Neural cell (in vitro differentiated cells): ENCODE measurements at regions not wholly inside any gene's neighbourhood (a gene's known extent, or its start where the extent isn't known, plus 50 kb on each side); places are given as distances from the start of the nearest gene placed in this dataset.
"Not testable (repeated sequence)": the region's sequence is repeated elsewhere in the genome, so short reads cannot be mapped to it uniquely, and the experiment has no call there.

ENCODE experiments used
- H2AFZ ChIP-seq: fragments of 200-600, 300-800 bp; sonication (generic), shearing (Covaris generic); 2 replicates; pipeline ENCODE4 v1.6.0; 2014; ENCODE audit warnings: low read depth, mild to moderate bottlenecking, antibody characterized with exemption, low read length, moderate library complexity
- H3F3A ChIP-seq: fragments of 200-600 bp; shearing (Covaris generic); 2 replicates; pipeline ENCODE4 v1.6.1; 2016; ENCODE audit warnings: mild to moderate bottlenecking, moderate library complexity, mixed read lengths, antibody characterized with exemption, low read length; ENCODE audit not compliant: insufficient read depth, poor library complexity, severe bottlenecking
- H3K27ac ChIP-seq: fragments of 200-600, 300-800 bp; sonication (generic), shearing (Covaris generic); 2 replicates; pipeline ENCODE4 v1.5.1; 2014; ENCODE audit warnings: mild to moderate bottlenecking, low read length, moderate library complexity
- H3K27me3 ChIP-seq: fragments of 300-800, 200-600 bp; sonication (generic), shearing (Covaris generic); 2 replicates; pipeline ENCODE4 v1.6.0; 2014; ENCODE audit warnings: mild to moderate bottlenecking, low read depth, low read length, moderate library complexity; ENCODE audit not compliant: insufficient read depth
- H3K36me3 ChIP-seq: fragments of 300-800, 200-600 bp; sonication (generic), shearing (Covaris generic); 2 replicates; pipeline ENCODE4 v1.5.1; 2014; ENCODE audit warnings: mild to moderate bottlenecking, antibody characterized with exemption, low read length, moderate library complexity; ENCODE audit not compliant: insufficient read depth
- H3K4me2 ChIP-seq: fragments of 300-800, 200-600 bp; sonication (generic), shearing (Covaris generic); 2 replicates; pipeline ENCODE4 v1.6.0; 2014; ENCODE audit warnings: mild to moderate bottlenecking, low read length
- H3K4me3 ChIP-seq: fragments of 300-800, 200-600 bp; sonication (generic), shearing (Covaris generic); 2 replicates; pipeline ENCODE4 v1.5.1; 2014; ENCODE audit warnings: mild to moderate bottlenecking, low read length, moderate library complexity
- H3K79me2 ChIP-seq: fragments of 200-600 bp; shearing (Covaris generic); replicated peaks from 2 replicates; pipeline ENCODE4 v1.6.0; 2014; ENCODE audit warnings: mild to moderate bottlenecking, low read length, moderate library complexity; ENCODE audit not compliant: insufficient read depth
- H3K9ac ChIP-seq: fragments of 300-800, 200-600 bp; sonication (generic), shearing (Covaris generic); 2 replicates; pipeline ENCODE4 v1.6.1; 2016; ENCODE audit warnings: mild to moderate bottlenecking, low read length, mixed read lengths
- H3K9me2 ChIP-seq: fragments of 200-600 bp; shearing (Covaris generic); 2 replicates; pipeline ENCODE4 v1.6.1; 2016; ENCODE audit warnings: mild to moderate bottlenecking, low read length, mixed read lengths; ENCODE audit not compliant: insufficient read depth
- H3K9me3 ChIP-seq: fragments of 200-600, 300-800 bp; sonication (generic), shearing (Covaris generic); 2 replicates; pipeline ENCODE4 v1.6.1; 2016; ENCODE audit warnings: mild to moderate bottlenecking, mixed run types, low read length, moderate library complexity, mixed read lengths
- H4K20me1 ChIP-seq: fragments of 200-600 bp; shearing (Covaris generic); 2 replicates; pipeline ENCODE4 v1.6.1; 2016; ENCODE audit warnings: mild to moderate bottlenecking, mixed run types; ENCODE audit not compliant: insufficient read depth
- EP300 ChIP-seq: fragments of 450-650 bp; conservative IDR thresholded peaks from 2 replicates; pipeline ENCODE4 v1.6.1; 2014; ENCODE audit warnings: antibody characterized with exemption, mild to moderate bottlenecking, moderate library complexity; ENCODE audit not compliant: poor library complexity, severe bottlenecking
- EZH2 ChIP-seq: fragments of 200-600, 300-800 bp; shearing (Covaris generic), sonication (generic); IDR thresholded peaks from 2 replicates; pipeline ENCODE4 v1.6.1; 2014; ENCODE audit warnings: antibody characterized with exemption, low read length, borderline replicate concordance, mild to moderate bottlenecking; ENCODE audit not compliant: insufficient read depth, poor library complexity, severe bottlenecking
- MXI1 ChIP-seq: fragments of 450-650 bp; conservative IDR thresholded peaks from 2 replicates; pipeline ENCODE4 v1.6.1; 2014; ENCODE audit warnings: antibody characterized with exemption, mild to moderate bottlenecking; ENCODE audit not compliant: poor library complexity, severe bottlenecking
- POLR2AphosphoS5 ChIP-seq: IDR thresholded peaks from 2 replicates; pipeline ENCODE4 v1.6.1; 2012
- RAD21 ChIP-seq: fragments of 450-650 bp; conservative IDR thresholded peaks from 2 replicates; pipeline ENCODE4 v1.6.1; 2014; ENCODE audit warnings: antibody characterized with exemption, mild to moderate bottlenecking, moderate library complexity
- SMC3 ChIP-seq: fragments of 450-650 bp; conservative IDR thresholded peaks from 2 replicates; pipeline ENCODE4 v1.6.1; 2014; ENCODE audit warnings: antibody characterized with exemption, mild to moderate bottlenecking, moderate library complexity; ENCODE audit not compliant: poor library complexity
- TAF1 ChIP-seq: IDR thresholded peaks from 2 replicates; pipeline ENCODE4 v1.6.1; 2012; ENCODE audit warnings: low read depth
- TF ChIP-seq, protein P1 (sequence below): IDR thresholded peaks from 2 replicates; pipeline ENCODE4 v1.6.1; 2012; ENCODE audit warnings: borderline replicate concordance
- TF ChIP-seq, protein P2 (sequence below): fragments of 450-650 bp; IDR thresholded peaks from 2 replicates; pipeline ENCODE4 v1.5.1; 2014; ENCODE audit warnings: antibody characterized with exemption, mild to moderate bottlenecking, moderate library complexity; ENCODE audit not compliant: poor library complexity, severe bottlenecking

DNA sequence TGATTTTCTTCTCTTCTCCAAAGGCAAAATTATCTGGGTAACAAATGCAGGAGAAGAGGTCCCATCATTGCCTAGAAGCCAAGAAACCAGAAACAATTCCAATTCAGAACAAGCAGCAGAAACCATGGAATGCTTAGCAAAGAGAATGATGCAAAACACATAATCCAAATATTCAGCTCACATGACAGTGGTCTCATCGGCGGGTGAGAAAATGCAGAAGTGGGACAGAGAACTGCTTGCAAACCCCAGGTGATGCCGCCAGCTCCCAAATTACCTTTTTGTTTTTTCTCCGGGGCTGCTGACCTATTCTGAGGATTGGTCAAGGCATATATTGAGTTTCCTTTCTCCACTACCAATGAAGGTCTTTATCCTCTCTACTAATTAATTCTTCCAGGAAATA, 99.7 kb downstream of the ZNF22 start:
- Histone ChIP-seq H3K9me2 (no peaks in the 10 kb centered on the region), H3F3A (no peaks in the 10 kb centered on the region), H3K27me3 (no peaks in the 10 kb centered on the region), H3K27ac (no peak overlapping the region), H2AFZ (no peak overlapping the region), H3K36me3 (no peaks in the 10 kb centered on the region), H3K9me3 (no peaks in the 10 kb centered on the region), H3K4me2 (no peak overlapping the region), H3K79me2 (no peaks in the 10 kb centered on the region), H4K20me1 (no peaks in the 10 kb centered on the region), H3K4me3 (no peak overlapping the region), H3K9ac (no peak overlapping the region)
- TF ChIP-seq EZH2 (no peak), TAF1 (no peak), SMC3 (no peak), EP300 (no peak), POLR2AphosphoS5 (no peak), MXI1 (no peak), RAD21 (no peak)
- TF ChIP-seq, protein P1, sequence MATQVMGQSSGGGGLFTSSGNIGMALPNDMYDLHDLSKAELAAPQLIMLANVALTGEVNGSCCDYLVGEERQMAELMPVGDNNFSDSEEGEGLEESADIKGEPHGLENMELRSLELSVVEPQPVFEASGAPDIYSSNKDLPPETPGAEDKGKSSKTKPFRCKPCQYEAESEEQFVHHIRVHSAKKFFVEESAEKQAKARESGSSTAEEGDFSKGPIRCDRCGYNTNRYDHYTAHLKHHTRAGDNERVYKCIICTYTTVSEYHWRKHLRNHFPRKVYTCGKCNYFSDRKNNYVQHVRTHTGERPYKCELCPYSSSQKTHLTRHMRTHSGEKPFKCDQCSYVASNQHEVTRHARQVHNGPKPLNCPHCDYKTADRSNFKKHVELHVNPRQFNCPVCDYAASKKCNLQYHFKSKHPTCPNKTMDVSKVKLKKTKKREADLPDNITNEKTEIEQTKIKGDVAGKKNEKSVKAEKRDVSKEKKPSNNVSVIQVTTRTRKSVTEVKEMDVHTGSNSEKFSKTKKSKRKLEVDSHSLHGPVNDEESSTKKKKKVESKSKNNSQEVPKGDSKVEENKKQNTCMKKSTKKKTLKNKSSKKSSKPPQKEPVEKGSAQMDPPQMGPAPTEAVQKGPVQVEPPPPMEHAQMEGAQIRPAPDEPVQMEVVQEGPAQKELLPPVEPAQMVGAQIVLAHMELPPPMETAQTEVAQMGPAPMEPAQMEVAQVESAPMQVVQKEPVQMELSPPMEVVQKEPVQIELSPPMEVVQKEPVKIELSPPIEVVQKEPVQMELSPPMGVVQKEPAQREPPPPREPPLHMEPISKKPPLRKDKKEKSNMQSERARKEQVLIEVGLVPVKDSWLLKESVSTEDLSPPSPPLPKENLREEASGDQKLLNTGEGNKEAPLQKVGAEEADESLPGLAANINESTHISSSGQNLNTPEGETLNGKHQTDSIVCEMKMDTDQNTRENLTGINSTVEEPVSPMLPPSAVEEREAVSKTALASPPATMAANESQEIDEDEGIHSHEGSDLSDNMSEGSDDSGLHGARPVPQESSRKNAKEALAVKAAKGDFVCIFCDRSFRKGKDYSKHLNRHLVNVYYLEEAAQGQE = no peak
- TF ChIP-seq, protein P2, sequence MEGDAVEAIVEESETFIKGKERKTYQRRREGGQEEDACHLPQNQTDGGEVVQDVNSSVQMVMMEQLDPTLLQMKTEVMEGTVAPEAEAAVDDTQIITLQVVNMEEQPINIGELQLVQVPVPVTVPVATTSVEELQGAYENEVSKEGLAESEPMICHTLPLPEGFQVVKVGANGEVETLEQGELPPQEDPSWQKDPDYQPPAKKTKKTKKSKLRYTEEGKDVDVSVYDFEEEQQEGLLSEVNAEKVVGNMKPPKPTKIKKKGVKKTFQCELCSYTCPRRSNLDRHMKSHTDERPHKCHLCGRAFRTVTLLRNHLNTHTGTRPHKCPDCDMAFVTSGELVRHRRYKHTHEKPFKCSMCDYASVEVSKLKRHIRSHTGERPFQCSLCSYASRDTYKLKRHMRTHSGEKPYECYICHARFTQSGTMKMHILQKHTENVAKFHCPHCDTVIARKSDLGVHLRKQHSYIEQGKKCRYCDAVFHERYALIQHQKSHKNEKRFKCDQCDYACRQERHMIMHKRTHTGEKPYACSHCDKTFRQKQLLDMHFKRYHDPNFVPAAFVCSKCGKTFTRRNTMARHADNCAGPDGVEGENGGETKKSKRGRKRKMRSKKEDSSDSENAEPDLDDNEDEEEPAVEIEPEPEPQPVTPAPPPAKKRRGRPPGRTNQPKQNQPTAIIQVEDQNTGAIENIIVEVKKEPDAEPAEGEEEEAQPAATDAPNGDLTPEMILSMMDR = no peak

DNA sequence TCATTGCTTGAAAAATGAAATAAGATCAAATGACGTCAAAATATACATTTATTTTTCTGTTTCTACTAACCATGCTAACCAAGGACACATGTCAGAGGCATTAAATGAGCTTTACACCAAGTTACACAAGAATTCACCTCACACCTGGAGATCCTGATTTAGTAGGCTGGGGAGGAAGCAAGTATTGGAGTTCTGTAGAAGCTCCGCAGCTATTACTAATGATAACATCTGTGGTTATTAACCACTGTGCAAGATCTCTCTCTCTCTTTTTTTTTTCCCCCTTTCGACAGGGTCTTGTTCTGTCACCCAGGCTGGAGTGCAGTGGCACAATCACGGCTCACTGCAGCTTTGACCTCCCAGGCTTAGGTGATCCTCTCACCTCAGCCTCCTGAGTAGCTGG, 104.0 kb downstream of the ZNF22 start:
- TF ChIP-seq SMC3 (no peak), EZH2 (no peak), TAF1 (no peak), MXI1 (no peak), EP300 (no peak), RAD21 (no peak), POLR2AphosphoS5 (no peak)
- TF ChIP-seq, protein P2 = no peak
- TF ChIP-seq, protein P1 = no peak
- Histone ChIP-seq H3K27ac (no peak overlapping the region), H3K4me3 (no peak overlapping the region), H3K79me2 (no peaks in the 10 kb centered on the region), H3K36me3 (no peaks in the 10 kb centered on the region), H3K27me3 (no peaks in the 10 kb centered on the region), H3K4me2 (no peak overlapping the region), H3K9ac (no peak overlapping the region), H3K9me2 (no peaks in the 10 kb centered on the region), H3F3A (no peaks in the 10 kb centered on the region), H2AFZ (no peak overlapping the region), H3K9me3 (no peaks in the 10 kb centered on the region), H4K20me1 (no peaks in the 10 kb centered on the region)

DNA sequence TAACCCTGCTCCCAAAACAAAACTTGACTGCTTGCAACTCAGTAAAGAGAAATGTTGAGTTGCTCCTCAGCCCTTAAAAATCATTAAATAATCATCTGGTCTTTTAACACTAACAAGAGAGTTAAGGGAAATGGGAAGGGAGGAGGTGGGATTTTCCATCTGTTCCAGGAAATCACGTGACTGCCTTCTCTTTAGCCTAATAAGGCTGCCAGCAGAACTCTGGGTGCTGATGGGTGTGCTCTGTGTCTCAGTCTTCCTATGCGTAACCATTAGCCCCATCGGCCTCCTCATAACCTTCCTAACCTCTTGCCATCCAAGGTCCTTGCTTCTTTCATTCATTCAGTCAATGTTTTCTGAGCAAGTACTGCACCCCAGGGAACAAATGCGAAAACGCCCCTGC, 104.6 kb downstream of the ZNF22 start:
- not testable (repeated sequence) for H3K27ac ChIP-seq, H3F3A ChIP-seq, H3K9ac ChIP-seq, H3K27me3 ChIP-seq, H3K4me2 ChIP-seq, H3K4me3 ChIP-seq, H3K79me2 ChIP-seq, H3K36me3 ChIP-seq, H3K9me3 ChIP-seq, H4K20me1 ChIP-seq, H3K9me2 ChIP-seq, H2AFZ ChIP-seq
